GM18511 (cell line): ENCODE measurements at regions not wholly inside any gene's neighbourhood (a gene's known extent, or its start where the extent isn't known, plus 50 kb on each side); places are given as distances from the start of the nearest gene placed in this dataset.
"Not testable (repeated sequence)": the region's sequence is repeated elsewhere in the genome, so short reads cannot be mapped to it uniquely, and the experiment has no call there.

Experiments
- ATAC-seq: cut with Tn5 transposase; IDR thresholded peaks from one replicate; pipeline ENCODE4 v1.9.1; 2021; ENCODE audit warnings: mild to moderate bottlenecking, moderate library complexity; ENCODE audit not compliant: unreplicated experiment

GRCh38 chr2:144625226-144625625 lies 105.3 kb upstream of the ZEB2 start:
- no peak for ATAC-seq

GRCh38 chr2:144624451-144624850 lies 104.5 kb upstream of the ZEB2 start:
- ATAC-seq: no peak

- not testable (repeated sequence) for ATAC-seq
Observed at GRCh38 chr2:144622373-144622772, 102.5 kb upstream of the ZEB2 start.

- no peak for ATAC-seq
Observed at GRCh38 chr2:144621266-144621665, 101.3 kb upstream of the ZEB2 start.

- no peak for ATAC-seq
Observed at GRCh38 chr2:144619760-144620159, 99.8 kb upstream of the ZEB2 start.

GRCh38 chr2:144617171-144617570 lies 97.3 kb upstream of the ZEB2 start:
- not testable (repeated sequence) for ATAC-seq

- ATAC-seq: no peak
Observed at GRCh38 chr2:144615866-144616565, 96.1 kb upstream of the ZEB2 start.

- no peak for ATAC-seq
Observed at GRCh38 chr2:144607891-144608521, 88.1 kb upstream of the ZEB2 start.

- ATAC-seq: no peak
Observed at GRCh38 chr2:144607099-144607498, 87.2 kb upstream of the ZEB2 start.

- no peak for ATAC-seq
Observed at GRCh38 chr2:144606466-144607095, 86.7 kb upstream of the ZEB2 start.

- ATAC-seq: no peak
Observed at GRCh38 chr2:144605231-144605840, 85.4 kb upstream of the ZEB2 start.

GRCh38 chr2:144603334-144603733 lies 83.4 kb upstream of the ZEB2 start:
- no peak for ATAC-seq

- ATAC-seq: no peak
Observed at GRCh38 chr2:144598906-144599305, 79.0 kb upstream of the ZEB2 start.

- ATAC-seq: no peak
Observed at GRCh38 chr2:144597894-144598593, 78.1 kb upstream of the ZEB2 start.

- no peak for ATAC-seq
Observed at GRCh38 chr2:144597388-144597787, 77.5 kb upstream of the ZEB2 start.

- peak; percentile 96 for ATAC-seq
Observed at GRCh38 chr2:144596073-144596871, 76.4 kb upstream of the ZEB2 start.

- ATAC-seq: peak; percentile 54
Observed at GRCh38 chr2:144595686-144596072, 75.8 kb upstream of the ZEB2 start.

- no peak for ATAC-seq
Observed at GRCh38 chr2:144595279-144595678, 75.4 kb upstream of the ZEB2 start.

GRCh38 chr2:144593803-144594202 lies 73.9 kb upstream of the ZEB2 start:
- no peak for ATAC-seq

- no peak for ATAC-seq
Observed at GRCh38 chr2:144592500-144593256, 72.8 kb upstream of the ZEB2 start.
